Vagina (tissue), 2 donors: ENCODE measurements at regions not wholly inside any gene's neighbourhood (a gene's known extent, or its start where the extent isn't known, plus 50 kb on each side); places are given as distances from the start of the nearest gene placed in this dataset.

ENCODE experiments used
- DNase-seq, 2 donors: peaks; one replicate each; pipeline ENCODE4 v3.0.0-alpha.2; 2017; ENCODE audit errors: extremely low spot score in 2 of 2
- H3K27ac ChIP-seq: fragments of 200-600 bp; sonication (generic); one replicate; pipeline ENCODE4 v1.5.1; 2019
- H3K27me3 ChIP-seq: fragments of 200-600 bp; sonication (generic); one replicate; pipeline ENCODE4 v1.5.1; 2019
- H3K36me3 ChIP-seq, 2 donors: fragments of 200-600 bp; sonication (generic); one replicate each; pipeline ENCODE4 v1.5.1; 2017 to 2019
- H3K4me1 ChIP-seq: fragments of 200-600 bp; sonication (generic); one replicate; pipeline ENCODE4 v1.5.1; 2019
- H3K4me3 ChIP-seq, 2 donors: fragments of 200-600 bp; sonication (generic); 1 replicate in 1 of 2; 2 replicates in 1 of 2; pipeline ENCODE4 v1.5.1; 2016 to 2019
- H3K9me3 ChIP-seq: fragments of 200-600 bp; sonication (generic); one replicate; pipeline ENCODE4 v1.5.1; 2019
- CTCF ChIP-seq, 3 experiments: fragments of 450-650 bp in 2 of 3; fragments of 200-600 bp in 1 of 3; sonication (generic) in 1 of 3; IDR thresholded peaks; one replicate each; pipeline ENCODE4 v1.5.1; 2017 to 2019; ENCODE audit warnings: antibody characterized with exemption in 3 of 3, mild to moderate bottlenecking in 2 of 3, moderate library complexity in 2 of 3
- POLR2A ChIP-seq, 2 donors: fragments of 450-650 bp; IDR thresholded peaks; one replicate each; pipeline ENCODE4 v1.6.1; 2017; ENCODE audit warnings: antibody characterized with exemption in 2 of 2, mild to moderate bottlenecking in 2 of 2, moderate library complexity in 2 of 2
- POLR2AphosphoS5 ChIP-seq, 2 donors: sonication (generic); formaldehyde crosslinking; IDR thresholded peaks; one replicate each; pipeline ENCODE4 v1.9.0; 2017; ENCODE audit warnings: antibody characterized with exemption in 2 of 2, mild to moderate bottlenecking in 2 of 2, low read depth in 1 of 2; ENCODE audit not compliant: insufficient read depth in 1 of 2
- intact Hi-C: fragments of 100-400 bp; cut with DNase I; formaldehyde crosslinking; loops from one replicate; pipeline ENCODE4 v1.15.1; 2023

DNA sequence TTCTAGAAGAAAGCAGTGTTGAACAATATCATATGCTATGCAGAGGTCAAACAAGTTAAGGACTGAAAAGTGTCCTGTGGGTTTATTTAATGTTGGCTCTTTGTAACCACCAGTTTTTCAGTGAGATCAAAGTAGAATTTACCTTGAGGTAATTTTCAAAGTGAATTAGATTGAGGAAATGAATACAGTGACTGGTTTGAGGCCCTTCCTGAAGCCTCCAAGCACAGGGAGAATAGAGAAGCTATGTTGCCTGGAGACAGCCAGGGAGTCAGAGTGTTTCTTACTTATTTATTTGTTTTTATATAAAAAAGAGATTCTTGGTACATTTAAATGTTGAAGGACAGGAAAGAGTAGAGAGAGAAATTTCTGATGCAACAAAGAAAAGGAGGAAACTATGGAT, 954.3 kb upstream of the SPRY2 start:
- Histone ChIP-seq H3K27me3 (no peaks in the 10 kb centered on the region), H3K9me3 (no peaks in the 10 kb centered on the region), H3K4me3 (no peak overlapping the region), H3K27ac (no peak overlapping the region), H3K4me1 (no peaks in the 10 kb centered on the region), H3K36me3 (no peaks in the 10 kb centered on the region)
- no peak for DNase-seq
- intact Hi-C loops: no loop called here
- TF ChIP-seq POLR2A (IDR thresholded peaks at IDR 0.05) (no peak), CTCF (IDR thresholded peaks at IDR 0.05) (no peak), POLR2AphosphoS5 (IDR thresholded peaks at IDR 0.05; ENCODE audit: insufficient read depth in 1 of 2, low read depth in 1 of 2) (no peak)

DNA sequence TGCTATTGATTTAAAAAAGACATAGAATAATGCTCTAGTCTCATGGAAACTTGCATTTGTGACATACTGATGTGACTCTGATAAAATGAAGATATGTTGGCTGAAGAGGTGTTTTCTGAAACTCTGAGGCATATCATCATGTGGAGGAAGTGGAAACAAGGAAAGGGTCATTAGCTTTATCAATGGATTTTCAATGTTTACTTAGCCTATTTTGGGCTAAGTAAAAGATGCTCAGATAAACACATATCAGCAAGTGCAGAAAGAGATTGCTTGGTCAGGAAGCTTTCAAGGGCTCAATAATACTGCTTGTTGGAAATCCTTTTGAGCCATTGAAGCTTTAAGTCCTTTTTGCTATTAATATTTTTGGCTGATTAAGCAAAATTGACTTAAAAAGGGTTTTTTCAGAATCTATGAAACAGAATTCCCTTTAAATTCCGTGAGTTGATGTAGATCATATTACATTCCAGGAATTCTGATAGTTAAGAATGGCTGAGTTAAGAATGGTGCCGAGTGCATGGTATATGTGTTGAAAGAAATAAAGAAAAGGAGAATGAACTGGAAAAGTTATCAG, 952.8 kb upstream of the SPRY2 start:
- Histone ChIP-seq H3K4me3 (no peak overlapping the region), H3K27ac (no peak overlapping the region), H3K36me3 (no peaks in the 10 kb centered on the region), H3K27me3 (no peaks in the 10 kb centered on the region), H3K4me1 (no peaks in the 10 kb centered on the region), H3K9me3 (no peaks in the 10 kb centered on the region)
- no peak for TF ChIP-seq POLR2A (IDR thresholded peaks at IDR 0.05)
- TF ChIP-seq CTCF (IDR thresholded peaks at IDR 0.05): no peak
- no peak for DNase-seq
- intact Hi-C loops: loop anchor here (5.0 kb wide), 1 partner anchor 1519 kb away; no protein-coding TSS in a partner anchor

- intact Hi-C loops: no loop called here
- TF ChIP-seq CTCF (IDR thresholded peaks at IDR 0.05): no peak
- no peak for TF ChIP-seq POLR2A (IDR thresholded peaks at IDR 0.05)
- TF ChIP-seq POLR2AphosphoS5 (IDR thresholded peaks at IDR 0.05; ENCODE audit: insufficient read depth in 1 of 2, low read depth in 1 of 2): no peak
These were observed 942.6 kb upstream of the SPRY2 start for GRCh38 chr13:81283561-81283960.

GRCh38 chr13:81283062-81283461, 942.1 kb upstream of the SPRY2 start:
- Histone ChIP-seq H3K36me3 (no peaks in the 10 kb centered on the region), H3K9me3 (no peaks in the 10 kb centered on the region), H3K4me1 (no peaks in the 10 kb centered on the region), H3K27ac (no peak overlapping the region), H3K4me3 (no peak overlapping the region), H3K27me3 (no peaks in the 10 kb centered on the region)
- DNase-seq: no peak
- intact Hi-C loops: no loop called here
- TF ChIP-seq POLR2A (IDR thresholded peaks at IDR 0.05) (no peak), CTCF (IDR thresholded peaks at IDR 0.05) (no peak), POLR2AphosphoS5 (IDR thresholded peaks at IDR 0.05; ENCODE audit: insufficient read depth in 1 of 2, low read depth in 1 of 2) (no peak)

More at GRCh38 chr13:81283561-81283960, 942.6 kb upstream of the SPRY2 start:
- Histone ChIP-seq H3K4me1 (no peaks in the 10 kb centered on the region), H3K9me3 (no peaks in the 10 kb centered on the region), H3K4me3 (no peak overlapping the region), H3K27ac (no peak overlapping the region), H3K27me3 (no peaks in the 10 kb centered on the region), H3K36me3 (no peaks in the 10 kb centered on the region)
- no peak for DNase-seq

- intact Hi-C loops: no loop called here
These were observed 934.8 kb upstream of the SPRY2 start for GRCh38 chr13:81275666-81276258.

More at GRCh38 chr13:81275666-81276258, 934.8 kb upstream of the SPRY2 start:
- no peak overlapping the region for H3K27ac ChIP-seq
- DNase-seq: no peak
- no peaks in the 10 kb centered on the region for H3K36me3 ChIP-seq
- H3K9me3 ChIP-seq: no peaks in the 10 kb centered on the region
- no peak overlapping the region for H3K4me3 ChIP-seq
- no peaks in the 10 kb centered on the region for H3K27me3 ChIP-seq
- no peaks in the 10 kb centered on the region for H3K4me1 ChIP-seq
- TF ChIP-seq POLR2AphosphoS5 (IDR thresholded peaks at IDR 0.05; ENCODE audit: insufficient read depth in 1 of 2, low read depth in 1 of 2): no peak
- no peak for TF ChIP-seq CTCF (IDR thresholded peaks at IDR 0.05)
